Cardiac muscle cell (in vitro differentiated cells and primary cell): ENCODE measurements at regions not wholly inside any gene's neighbourhood (a gene's known extent, or its start where the extent isn't known, plus 50 kb on each side); places are given as distances from the start of the nearest gene placed in this dataset.

ENCODE experiments used
- DNase-seq, 2 donors: peaks; one replicate each; pipeline versions ENCODE4 v3.0.0 to v3.0.0-alpha.2; 2010 to 2017; ENCODE audit warnings: low read depth in 1 of 2, low spot score in 1 of 2
- H3K27ac ChIP-seq: fragments of 200-600 bp; sonication (generic); 2 replicates; pipeline ENCODE4 v1.5.1; 2016
- H3K27me3 ChIP-seq: fragments of 200-600 bp; sonication (generic); 2 replicates; pipeline ENCODE4 v1.6.0; 2016; ENCODE audit warnings: control low read depth
- H3K36me3 ChIP-seq: fragments of 200-600 bp; sonication (generic); 2 replicates; pipeline ENCODE4 v1.5.1; 2016; ENCODE audit warnings: control low read depth
- H3K4me1 ChIP-seq: fragments of 200-600 bp; sonication (generic); 2 replicates; pipeline ENCODE4 v1.8.1; 2017; ENCODE audit warnings: low read depth, mild to moderate bottlenecking, mixed run types
- H3K4me3 ChIP-seq: fragments of 200-600 bp; sonication (generic); 2 replicates; pipeline ENCODE4 v1.5.1; 2016; ENCODE audit warnings: mild to moderate bottlenecking
- H3K9me3 ChIP-seq: fragments of 200-600 bp; sonication (generic); 2 replicates; pipeline ENCODE4 v1.5.1; 2017; ENCODE audit warnings: low read depth, mild to moderate bottlenecking, control low read depth
- TF ChIP-seq, protein P1 (sequence below): IDR thresholded peaks from 2 replicates; pipeline ENCODE4 v1.5.1; 2012; ENCODE audit warnings: low read depth, mild to moderate bottlenecking, low read length

DNA sequence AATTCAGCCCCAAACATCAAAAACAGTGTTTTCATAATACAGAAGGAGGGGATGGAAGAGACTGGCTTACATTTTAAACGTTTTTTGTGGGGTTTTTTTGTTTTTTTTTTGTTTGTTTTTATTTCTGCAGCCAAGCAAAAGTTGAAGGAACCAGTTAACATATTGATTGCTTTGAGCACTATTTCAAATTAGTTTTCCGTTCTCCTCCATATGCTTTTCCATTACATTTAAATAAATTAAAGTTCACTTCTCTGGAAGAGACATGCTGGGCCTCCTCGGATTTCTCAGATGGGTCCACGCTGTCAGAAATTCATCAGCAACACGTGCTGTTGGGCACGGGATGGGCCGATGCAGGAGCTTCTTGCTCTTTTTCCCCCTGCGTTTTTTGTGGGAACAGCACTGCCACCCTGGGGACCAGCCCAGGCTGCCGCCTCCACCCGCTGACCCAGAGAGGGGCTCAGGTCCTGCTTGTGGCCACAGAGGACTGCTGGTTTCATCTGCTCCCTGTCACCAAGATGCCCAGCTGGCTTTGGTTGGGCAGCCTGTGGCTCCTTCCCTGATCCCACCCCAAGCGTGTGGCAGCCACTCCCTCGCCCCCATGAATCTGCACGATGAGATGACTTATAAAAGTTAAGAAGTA, 67.7 kb upstream of the CHST15 start:
- H3K27ac ChIP-seq = no peak overlapping the region
- TF ChIP-seq, protein P1, sequence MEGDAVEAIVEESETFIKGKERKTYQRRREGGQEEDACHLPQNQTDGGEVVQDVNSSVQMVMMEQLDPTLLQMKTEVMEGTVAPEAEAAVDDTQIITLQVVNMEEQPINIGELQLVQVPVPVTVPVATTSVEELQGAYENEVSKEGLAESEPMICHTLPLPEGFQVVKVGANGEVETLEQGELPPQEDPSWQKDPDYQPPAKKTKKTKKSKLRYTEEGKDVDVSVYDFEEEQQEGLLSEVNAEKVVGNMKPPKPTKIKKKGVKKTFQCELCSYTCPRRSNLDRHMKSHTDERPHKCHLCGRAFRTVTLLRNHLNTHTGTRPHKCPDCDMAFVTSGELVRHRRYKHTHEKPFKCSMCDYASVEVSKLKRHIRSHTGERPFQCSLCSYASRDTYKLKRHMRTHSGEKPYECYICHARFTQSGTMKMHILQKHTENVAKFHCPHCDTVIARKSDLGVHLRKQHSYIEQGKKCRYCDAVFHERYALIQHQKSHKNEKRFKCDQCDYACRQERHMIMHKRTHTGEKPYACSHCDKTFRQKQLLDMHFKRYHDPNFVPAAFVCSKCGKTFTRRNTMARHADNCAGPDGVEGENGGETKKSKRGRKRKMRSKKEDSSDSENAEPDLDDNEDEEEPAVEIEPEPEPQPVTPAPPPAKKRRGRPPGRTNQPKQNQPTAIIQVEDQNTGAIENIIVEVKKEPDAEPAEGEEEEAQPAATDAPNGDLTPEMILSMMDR = no peak
- DNase-seq = no peak

DNA sequence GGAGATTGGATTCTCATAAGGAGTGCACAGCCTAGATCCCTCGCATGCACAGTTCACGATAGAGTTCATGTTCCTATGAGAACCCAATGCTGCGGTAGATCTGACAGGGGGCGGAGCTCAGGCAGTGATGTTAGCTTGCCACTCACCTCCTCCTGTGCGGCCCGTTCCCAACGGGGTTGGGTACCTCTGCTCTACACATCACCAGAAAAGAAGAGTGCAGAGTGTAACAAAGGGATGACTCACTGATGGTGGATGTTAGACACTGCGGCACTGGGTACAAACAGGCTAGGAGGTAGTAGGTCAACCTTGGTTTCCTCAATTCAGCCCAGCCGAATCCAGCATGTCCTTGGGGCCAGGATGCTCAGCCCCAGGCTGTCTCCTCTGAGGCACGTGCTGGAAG, 66.8 kb upstream of the CHST15 start:
- H3K36me3 ChIP-seq = no peaks in the 10 kb centered on the region
- H3K4me3 ChIP-seq = no peak overlapping the region
- H3K27me3 ChIP-seq = peaks cover 4% of the 10 kb centered on the region
- no peaks in the 10 kb centered on the region for H3K9me3 ChIP-seq
- DNase-seq = no peak
- H3K4me1 ChIP-seq = peaks cover 17% of the 10 kb centered on the region
- TF ChIP-seq, protein P1 = no peak
- no peak overlapping the region for H3K27ac ChIP-seq

More for the DNA sequence above, 67.7 kb upstream of the CHST15 start:
- Histone ChIP-seq H3K4me3 (no peak overlapping the region), H3K27me3 (peaks cover 4% of the 10 kb centered on the region), H3K4me1 (peaks cover 12% of the 10 kb centered on the region), H3K36me3 (no peaks in the 10 kb centered on the region), H3K9me3 (no peaks in the 10 kb centered on the region)

DNA sequence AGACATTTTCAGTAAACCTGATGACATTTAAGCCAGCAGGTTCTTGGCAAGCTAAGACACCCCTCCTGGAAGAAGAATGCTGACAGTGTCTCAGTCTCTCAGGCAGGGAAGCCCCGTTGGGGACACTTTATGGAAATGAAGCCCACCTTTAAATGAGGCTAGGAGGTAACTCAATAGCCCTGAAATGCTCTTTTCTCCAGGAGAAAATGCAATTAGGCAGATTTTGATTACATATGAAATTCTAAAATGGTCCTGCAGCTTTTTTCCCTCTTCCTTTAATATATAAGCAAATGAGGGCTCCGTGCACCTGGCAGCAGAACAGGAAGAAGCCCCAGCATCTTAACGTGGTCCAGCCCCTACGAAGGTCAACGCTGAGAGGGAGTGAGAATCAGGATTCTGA, 65.8 kb upstream of the CHST15 start:
- Histone ChIP-seq H3K4me3 (no peak overlapping the region), H3K27me3 (peaks cover 4% of the 10 kb centered on the region), H3K36me3 (no peaks in the 10 kb centered on the region), H3K9me3 (no peaks in the 10 kb centered on the region), H3K27ac (no peak overlapping the region), H3K4me1 (peaks cover 17% of the 10 kb centered on the region)
- no peak for DNase-seq
- TF ChIP-seq, protein P1 = no peak

DNA sequence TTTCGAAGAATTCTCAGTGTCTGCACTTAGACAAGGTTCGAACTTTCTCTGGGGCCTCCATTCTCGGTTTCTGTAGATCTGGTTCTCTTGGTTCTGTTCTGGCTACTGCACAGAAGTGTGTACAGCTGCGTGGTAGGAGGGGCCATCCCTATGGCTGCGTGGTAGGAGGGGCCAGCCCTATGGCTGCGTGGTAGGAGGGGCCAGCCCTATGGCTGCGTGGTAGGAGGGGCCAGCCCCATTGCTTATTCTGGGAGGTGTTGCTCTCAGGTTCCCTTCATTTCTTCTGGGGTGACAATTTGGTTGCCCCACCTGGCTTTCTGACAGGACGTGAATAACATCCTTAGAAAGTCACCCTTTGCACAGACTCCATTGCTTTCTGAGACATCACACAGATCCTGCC, 65.2 kb upstream of the CHST15 start:
- TF ChIP-seq, protein P1 = no peak
- Histone ChIP-seq H3K4me3 (no peak overlapping the region), H3K27me3 (peaks cover 4% of the 10 kb centered on the region), H3K4me1 (peaks cover 17% of the 10 kb centered on the region), H3K36me3 (no peaks in the 10 kb centered on the region), H3K27ac (no peak overlapping the region), H3K9me3 (no peaks in the 10 kb centered on the region)
- DNase-seq = no peak

DNA sequence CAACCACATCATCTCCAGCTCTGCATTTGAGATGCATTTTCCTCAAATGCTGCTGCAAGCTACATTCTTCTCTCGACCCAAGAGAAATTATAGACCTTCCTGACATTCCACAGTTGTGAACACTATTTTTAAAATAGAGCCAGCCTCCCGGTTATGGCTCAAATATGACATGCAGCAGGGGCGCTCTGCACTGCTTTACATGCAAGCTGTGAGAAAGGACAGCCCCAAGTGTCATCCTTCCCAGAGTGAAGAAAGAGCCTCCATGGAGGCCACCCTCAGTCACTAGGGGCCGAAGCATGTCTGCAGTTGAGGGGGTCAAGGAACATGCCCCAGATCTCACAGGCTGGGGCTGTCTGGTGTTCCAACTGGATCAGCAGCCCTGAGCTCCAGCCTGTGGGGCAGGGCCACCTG, 63.9 kb upstream of the CHST15 start:
- Histone ChIP-seq H3K9me3 (no peaks in the 10 kb centered on the region), H3K4me1 (peaks cover 17% of the 10 kb centered on the region), H3K36me3 (no peaks in the 10 kb centered on the region), H3K27ac (no peak overlapping the region), H3K27me3 (peaks cover 4% of the 10 kb centered on the region), H3K4me3 (no peak overlapping the region)
- peak in 1 of 2 donors; percentile 26 for DNase-seq
- TF ChIP-seq, protein P1 = no peak
